ENCODE measurements at regions not wholly inside any gene's neighbourhood (a gene's known extent, or its start where the extent isn't known, plus 50 kb on each side); places are given as distances from the start of the nearest gene placed in this dataset.
A peak's percentile ranks its signal among the peaks of the same experiment; 100 is the strongest.

DNA sequence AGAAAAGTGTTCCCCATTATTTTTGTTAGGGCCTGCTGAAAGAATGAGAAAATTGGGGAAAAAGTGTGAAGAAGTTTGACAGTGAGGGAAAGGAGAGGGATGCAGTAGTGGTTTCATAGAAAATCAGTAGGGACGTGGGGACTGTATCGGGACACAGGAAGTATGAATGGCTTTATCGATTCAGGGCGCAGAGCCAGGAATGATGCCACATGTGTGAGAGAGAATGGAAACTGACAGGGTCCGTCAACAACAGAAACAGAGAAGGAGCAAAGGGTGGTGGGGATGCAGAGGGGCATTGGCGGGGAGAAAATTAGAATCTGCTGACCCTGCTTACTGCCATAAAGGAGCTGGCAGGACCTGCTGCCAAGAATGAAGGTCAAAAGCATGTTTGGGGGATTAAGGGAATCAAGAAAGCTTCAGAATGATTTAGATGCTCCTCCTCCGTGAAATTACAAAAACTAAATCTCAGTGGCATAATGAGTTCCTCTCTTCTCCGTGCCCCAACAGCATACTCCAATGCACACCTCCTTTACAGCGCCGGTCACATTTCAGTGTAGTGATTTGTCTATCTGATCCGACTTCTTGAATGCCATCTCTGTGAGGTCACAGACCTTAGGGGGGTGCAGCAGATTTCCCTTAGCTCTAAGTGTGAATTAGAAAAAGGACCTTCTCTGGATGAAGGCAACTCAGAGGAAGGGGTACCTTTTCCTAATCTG is 92.6 kb downstream of the EMP1 start:
- no peak for DNase-seq (ENCODE audit: low read depth)

DNA sequence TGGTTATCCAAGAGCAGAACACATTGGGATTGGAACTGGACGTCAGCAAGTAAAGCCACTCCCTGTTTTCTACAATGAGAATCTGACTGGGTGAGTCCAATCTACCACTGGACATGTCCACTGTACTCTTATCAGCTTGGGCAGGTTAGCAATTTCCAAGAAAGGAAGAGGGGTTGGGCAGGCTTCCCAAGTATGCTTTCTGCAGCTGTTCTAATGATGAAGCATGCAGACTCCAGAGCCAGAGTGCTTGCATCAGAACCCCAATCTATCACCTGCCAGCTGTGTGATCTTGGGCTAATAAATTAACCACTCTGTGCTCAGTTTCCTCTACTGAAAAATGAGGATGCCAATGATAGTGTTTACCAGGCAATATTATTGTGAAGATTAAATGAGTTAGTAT is 92.0 kb downstream of the EMP1 start:
- DNase-seq (ENCODE audit: low read depth): no peak

DNA sequence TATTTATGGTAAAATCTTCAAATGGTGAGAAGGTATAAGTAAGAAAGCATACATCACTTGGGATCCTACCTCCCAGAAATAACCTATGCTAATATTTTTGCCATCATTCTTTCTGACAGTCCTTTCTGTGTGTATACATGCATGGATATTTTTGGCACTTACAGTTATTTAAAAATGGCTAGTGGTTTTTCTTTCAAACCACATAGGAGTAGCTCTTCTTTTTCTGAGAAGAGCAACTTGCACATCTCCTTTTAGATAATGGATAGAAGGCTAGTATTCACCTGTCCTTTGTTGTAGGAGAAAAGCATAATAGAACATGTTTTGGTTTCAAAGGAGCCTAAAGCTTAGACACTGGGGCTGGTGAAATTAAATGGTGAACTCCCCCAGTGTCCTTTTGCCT is 87.3 kb downstream of the EMP1 start:
- DNase-seq (ENCODE audit: low read depth): no peak

DNA sequence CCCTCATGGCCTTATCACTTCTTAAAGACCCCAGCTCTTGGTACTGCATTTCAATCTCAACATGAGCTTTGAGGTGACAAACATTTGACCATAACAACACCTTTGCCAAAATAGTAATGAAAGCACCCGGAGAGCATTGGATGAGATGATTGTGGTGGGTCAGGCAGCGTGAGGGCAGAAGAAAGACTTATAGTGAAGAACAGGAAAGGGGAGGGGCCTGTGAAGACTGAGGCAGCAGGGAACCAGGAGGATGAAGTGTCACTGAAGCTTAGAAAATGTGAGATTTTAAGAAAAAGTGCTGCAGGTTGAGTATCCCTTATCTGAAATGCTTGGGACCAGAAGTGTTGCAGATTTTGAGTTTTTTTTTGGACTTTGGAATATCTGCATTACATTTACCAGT is 86.3 kb downstream of the EMP1 start:
- no peak for DNase-seq (ENCODE audit: low read depth)

DNA sequence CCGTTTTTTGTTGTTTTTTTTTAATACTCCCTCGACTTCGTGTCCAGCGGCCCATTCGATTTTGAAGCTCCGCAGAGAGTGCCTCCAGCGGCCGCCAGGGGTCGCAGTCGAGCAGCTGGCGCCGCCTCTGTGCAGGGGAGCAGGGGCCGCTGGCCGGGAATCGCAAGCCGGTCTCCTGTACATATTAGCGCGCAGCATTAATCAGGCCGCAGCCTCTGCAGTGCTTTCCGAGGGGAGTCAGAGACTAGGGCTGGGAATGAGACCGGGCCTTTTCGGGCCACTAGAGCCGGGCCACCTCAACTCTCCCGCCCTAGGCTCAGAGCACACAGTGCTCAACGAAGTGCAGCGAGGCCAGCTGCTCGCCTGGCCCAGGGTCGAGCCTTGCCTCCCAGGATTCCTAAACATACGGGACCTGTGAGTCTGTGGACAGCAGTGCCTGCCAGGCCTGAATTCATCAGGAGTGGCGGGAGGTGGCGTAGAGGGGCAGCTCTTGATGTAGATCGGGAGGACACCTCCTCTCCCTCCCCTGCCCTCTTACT is 81.8 kb downstream of the EMP1 start:
- DNase-seq (ENCODE audit: low read depth): peak; percentile 25

DNA sequence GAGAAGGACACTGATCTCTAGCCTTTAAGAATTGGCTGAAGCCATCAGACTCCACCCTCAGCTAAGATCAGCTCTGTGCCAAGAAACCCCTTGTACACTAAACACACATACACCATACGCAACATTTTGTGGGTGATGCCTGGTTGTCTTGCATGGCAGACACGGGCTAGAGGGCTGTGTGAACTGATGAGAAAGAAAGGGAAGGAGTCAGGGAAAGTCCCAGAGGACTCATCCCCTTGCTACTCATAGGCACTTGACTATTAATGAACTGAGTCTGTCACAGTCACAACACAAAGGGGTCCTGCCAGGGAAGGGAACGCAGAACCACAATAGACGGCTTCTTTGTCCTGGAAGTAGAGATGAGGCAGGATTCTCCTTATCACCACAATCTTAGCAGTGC is 80.8 kb downstream of the EMP1 start:
- DNase-seq (ENCODE audit: low read depth): no peak

DNA sequence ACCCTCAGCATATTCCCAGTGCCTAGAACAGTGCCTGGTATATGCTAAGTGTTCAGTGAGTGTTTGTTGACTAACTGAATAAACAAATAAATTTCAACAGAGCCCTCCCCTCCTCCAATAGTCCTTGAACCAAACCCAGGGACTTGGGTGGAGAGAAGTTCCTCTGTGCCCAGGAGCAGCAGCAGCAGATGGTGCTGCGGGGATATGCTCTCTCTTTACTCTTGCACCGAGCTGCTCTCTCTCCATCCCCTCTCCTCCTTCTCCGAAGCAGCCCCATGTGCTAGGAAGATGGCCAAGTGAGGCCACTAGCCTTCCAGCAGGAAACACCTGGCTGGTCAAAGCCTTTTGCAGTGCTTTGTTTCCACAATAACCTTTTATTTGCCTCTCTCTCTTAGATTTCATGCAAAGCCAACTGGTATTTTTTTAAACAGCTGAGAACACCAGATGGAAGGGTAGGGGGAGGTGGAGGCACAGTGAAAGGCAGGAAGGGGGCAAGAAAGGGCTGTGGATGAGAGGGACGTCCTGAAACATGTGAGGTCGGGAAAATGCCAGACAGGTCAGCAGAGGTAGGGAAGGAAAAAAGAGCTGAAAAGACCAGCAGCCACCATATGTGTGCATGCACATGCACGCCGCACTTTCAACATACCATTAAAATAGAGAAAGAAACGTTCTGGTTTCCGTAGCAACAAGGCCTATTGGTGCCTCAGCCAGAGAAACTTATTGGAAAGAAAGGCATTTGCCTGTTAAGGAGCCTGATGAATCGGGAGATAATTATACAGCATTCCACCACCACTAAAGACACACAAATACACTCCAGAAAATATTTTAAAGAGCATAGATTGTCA is 78.9 kb downstream of the EMP1 start:
- DNase-seq (ENCODE audit: low read depth): no peak

DNA sequence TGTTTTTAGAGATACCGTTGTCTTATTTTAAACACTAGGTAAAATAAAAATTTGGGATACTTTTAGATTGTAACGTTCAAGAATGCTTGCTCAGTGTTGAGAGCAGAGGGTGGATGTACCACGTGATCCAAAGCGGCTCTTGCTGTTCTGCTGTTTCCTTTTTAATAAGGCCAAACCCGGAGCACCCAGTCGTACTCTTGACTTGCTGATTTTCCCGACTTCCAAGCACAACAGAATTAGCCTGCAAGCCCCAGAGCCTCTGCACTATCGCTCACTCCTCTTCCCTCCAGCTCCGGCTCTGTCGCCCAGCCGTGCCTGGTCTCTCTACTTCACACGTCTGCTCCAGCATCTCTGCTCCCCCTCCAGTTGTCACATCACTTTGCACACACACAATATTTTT is 77.3 kb downstream of the EMP1 start:
- no peak for DNase-seq (ENCODE audit: low read depth)

DNA sequence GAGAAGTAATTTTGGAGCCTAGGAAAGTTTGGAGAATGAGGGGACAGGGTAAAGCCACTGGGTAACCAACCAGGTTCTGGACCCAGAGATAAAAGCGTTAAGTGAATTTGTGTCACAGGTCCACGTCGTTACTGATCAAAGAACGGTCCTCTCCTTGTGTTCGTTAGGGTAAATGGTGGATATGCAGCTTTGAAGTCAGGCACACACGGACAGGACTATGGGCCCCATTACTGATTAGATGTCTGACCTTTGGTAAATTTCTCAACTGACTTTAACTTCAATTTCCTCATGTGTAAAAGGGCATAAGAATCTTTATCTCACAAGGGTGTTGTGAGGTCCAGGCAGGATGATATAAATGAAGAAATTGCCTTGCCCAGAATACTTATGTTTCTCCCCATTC is 76.6 kb downstream of the EMP1 start:
- no peak for DNase-seq (ENCODE audit: low read depth)

DNA sequence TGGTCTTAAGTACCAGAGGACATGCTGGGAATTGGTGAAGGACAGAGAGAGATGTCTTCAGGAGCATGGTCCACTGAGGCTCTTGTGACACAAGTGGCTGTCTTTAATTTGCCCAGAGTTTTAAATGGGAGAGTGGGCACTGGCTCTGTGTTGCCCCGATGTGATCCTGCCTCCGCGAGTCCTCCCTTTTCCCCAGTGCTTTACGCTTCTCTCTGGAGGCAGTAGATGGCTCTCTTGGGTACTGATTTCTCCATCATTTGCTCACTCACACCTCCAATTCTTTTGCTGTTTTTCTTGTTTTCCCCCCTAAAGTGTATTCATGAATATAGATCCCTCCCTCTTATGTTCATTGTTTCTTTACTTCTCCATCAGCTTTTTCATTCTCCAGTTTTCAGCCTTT is 74.3 kb downstream of the EMP1 start:
- no peak for DNase-seq (ENCODE audit: low read depth)

Measured in GM04504 (cell line).